HG02759 (cell line): ENCODE measurements at regions not wholly inside any gene's neighbourhood (a gene's known extent, or its start where the extent isn't known, plus 50 kb on each side); places are given as distances from the start of the nearest gene placed in this dataset.

ENCODE experiments used
- ATAC-seq: cut with Tn5 transposase; IDR thresholded peaks from one replicate; pipeline ENCODE4 v1.9.1; 2021; ENCODE audit warnings: mild to moderate bottlenecking, moderate library complexity; ENCODE audit not compliant: unreplicated experiment

GRCh38 chr12:22740656-22741355, 115.8 kb downstream of the ETNK1 start:
- no peak for ATAC-seq

DNA sequence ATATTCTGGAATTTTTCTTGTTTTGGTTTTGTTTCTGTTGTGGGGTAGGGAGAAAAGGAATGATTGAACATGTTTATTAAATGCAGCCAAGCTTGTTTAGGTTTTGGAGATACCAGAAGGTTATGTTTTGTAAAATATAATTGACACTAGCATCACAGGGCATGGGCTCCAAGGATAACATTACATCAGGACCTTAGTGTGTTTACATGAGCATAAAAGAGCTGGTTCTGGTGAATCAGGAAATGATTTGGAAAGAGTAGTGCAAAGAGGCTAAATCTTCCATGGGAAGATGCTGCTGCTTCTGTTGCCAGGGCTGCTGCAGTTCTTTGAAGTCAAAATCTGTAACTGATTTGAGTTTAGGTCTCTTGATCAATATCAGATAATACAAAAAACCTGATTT, 118.7 kb downstream of the ETNK1 start:
- no peak for ATAC-seq

GRCh38 chr12:22744197-22744596, 119.2 kb downstream of the ETNK1 start:
- no peak for ATAC-seq

DNA sequence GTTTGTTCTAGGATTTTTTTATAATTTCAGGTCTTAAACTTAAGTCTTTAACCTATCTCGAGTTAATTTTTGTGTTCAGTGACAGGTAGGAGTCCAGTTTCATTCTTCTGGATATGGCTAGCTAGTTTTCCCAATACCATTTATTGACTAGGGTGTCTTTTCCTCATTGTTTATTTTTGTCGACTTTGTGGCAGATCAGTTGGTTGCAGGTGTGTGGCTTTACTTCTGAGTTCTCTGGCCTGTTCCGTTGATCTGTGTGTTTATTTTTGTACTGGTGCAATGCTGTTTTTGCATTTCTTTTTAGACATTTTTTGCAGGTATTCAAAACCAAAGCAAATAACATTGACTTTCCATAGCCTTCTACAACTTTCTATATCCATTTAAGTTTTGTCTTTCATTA, 121.7 kb downstream of the ETNK1 start:
- no peak for ATAC-seq

GRCh38 chr12:22755629-22756028, 130.7 kb downstream of the ETNK1 start:
- no peak for ATAC-seq

DNA sequence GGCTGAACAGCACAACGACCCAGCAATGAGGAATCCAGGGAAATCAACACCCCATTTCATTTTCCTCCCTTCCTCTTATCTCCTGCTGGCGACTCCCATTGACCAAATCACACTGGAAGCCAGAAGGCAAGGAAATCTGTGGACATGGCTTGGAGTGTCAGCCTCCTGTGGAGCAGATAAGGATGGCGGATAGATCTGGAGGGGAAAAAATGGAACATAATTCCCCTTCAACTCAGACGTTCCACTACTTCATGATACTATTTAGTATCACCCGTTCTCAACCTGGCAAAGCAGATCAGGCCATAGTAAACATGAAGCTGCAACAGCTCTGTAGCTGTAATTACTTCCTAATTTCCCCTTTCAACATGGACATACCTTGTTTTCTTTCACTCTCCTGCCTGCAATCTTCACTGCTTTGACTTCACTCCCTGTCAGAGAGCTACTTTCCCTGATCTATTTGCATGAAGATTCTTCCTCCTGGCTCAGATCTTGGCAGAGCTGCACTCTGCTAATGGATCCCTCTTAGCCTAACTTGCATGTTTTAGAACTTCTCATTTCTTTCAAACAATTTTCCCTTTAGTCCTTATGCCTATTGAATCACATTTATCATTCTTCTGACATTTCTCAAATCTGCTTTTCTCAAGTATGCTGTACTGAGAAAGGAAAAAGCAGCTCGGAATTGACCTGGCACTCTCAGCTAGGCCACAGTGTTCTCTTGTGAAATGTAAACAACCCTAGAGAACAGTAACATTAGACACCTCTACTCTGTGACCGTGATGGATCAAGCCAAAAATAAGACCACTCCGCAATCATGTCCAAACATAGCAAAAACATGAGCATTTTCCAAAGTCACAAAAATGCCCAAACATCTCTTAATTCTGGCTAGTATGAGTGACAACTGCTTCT, 135.1 kb downstream of the ETNK1 start:
- ATAC-seq, result no peak

DNA sequence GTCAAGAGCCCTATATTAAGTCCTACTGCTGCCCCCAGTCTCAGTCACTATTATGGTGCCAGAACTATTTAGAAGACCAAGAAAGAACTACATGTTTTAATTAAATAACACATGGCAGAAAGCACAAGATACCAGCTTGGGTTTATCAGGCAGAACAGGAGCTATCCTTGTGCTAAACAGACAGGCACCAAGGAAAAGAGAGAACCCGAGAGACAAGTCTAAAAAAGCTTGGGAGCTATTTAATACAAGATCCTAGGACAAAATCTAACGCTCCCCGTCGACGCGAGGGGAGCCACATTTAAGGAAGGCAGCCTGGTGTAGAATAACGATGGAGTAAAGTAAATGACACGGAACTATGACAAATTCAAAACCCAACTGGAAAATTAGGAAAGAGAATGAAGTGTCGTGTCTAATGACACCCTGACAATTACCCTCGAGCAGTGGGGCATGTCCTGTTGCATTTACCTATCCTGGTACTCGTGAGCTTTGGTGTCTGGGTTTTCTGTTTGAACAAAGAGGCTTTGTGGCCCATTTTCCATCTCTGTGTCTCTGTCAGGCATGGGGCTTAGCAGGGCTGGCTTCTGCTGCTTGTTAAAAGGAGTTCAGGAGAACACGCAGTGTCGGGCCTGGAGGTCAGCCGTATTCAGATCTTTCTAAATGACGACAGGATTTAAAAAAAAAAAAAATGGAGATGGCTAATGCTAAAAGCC, 140.6 kb downstream of the ETNK1 start:
- ATAC-seq, result no peak

DNA sequence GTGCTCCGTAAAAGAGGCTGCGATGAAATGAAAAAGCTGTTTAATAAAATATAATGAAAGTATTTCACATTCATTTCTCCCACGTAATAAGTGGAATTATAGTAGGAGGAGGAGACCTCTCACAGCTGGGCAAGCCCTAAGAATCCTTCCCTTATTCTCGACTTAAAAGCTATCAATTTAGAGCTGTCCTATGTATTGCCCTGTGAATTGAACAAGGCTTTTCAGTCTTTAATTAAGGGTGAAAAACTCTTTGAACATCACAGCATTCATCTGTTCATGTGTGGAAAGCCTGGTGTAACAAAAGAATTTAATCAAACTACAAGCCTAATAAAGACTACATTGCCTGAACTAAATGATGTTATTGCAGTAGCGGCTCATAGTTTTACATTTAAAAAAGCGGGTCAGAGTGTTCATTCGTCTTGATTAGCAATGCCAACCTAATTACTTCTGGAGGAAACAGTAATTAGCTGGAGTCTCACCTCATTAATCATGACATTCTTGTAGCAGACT, 142.0 kb downstream of the ETNK1 start:
- ATAC-seq, result no peak

GRCh38 chr12:22781339-22781738, 156.4 kb downstream of the ETNK1 start:
- no peak for ATAC-seq

- no peak for ATAC-seq
These were observed 162.6 kb downstream of the ETNK1 start for GRCh38 chr12:22787557-22787956.

- no peak for ATAC-seq
These were observed 163.9 kb downstream of the ETNK1 start for GRCh38 chr12:22788913-22789312.

DNA sequence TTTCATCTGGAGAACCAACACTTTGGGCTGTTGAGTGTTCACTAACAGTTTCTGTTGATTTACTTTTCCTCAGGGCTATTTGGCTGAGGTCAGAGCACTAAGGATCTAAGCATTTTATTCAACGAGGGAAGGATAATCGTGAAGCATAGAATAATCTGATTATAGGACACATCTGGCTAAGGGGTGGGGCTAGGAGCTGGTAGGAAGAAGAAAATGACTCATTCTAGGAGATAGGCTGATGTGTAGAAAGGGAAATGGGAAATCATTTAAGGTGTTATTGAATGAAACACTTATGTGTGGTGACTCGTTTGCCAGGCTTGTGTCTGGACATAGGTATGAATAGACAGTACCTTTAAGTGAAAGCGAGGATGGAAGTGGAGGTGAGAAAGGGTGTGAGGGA, 167.2 kb downstream of the ETNK1 start:
- no peak for ATAC-seq

GRCh38 chr12:22794017-22794416, 169.0 kb downstream of the ETNK1 start:
- ATAC-seq, result no peak

- ATAC-seq, result no peak
These were observed 172.1 kb downstream of the ETNK1 start for GRCh38 chr12:22796941-22797630.

DNA sequence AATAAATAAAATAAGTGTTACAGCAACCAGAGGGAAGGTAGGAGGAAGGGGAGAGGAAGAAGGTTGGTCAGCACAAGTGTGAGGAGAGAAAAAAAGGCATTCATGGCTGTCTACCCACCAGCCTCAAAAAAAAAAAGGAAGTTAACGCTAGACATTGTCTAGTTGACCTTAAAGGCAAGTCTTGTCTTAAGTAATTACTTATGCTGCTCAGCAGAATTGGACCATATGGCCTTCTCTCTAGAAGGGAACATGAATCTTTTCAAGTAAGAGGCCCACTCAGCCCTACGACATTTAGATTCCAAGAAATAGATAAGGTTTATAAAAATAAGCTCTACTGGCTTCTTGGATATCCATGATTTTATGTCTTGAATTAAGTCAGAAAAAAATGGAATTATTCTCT, 172.7 kb downstream of the ETNK1 start:
- no peak for ATAC-seq

GRCh38 chr12:22798116-22798515, 173.1 kb downstream of the ETNK1 start:
- no peak for ATAC-seq

DNA sequence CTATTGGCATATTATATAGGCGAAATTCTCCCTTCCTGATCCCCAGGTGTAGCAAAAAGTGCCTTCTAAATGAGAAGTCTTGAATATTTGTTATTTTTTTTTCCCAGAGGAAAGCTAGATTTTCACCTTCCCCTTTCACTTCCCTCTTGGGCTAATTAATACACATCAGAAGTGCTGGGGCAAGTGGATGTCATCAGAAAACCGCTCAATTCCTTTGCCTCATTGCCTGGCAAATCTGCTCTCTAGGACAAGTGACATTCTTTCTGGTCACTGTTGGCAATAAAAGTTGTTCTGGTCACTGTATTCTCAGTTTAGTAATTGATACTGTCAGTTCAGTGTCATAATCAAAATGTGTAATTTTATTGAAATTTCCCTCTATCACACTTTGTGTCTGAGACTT, 174.5 kb downstream of the ETNK1 start:
- no peak for ATAC-seq

GRCh38 chr12:22800332-22800731, 175.4 kb downstream of the ETNK1 start:
- no peak for ATAC-seq

DNA sequence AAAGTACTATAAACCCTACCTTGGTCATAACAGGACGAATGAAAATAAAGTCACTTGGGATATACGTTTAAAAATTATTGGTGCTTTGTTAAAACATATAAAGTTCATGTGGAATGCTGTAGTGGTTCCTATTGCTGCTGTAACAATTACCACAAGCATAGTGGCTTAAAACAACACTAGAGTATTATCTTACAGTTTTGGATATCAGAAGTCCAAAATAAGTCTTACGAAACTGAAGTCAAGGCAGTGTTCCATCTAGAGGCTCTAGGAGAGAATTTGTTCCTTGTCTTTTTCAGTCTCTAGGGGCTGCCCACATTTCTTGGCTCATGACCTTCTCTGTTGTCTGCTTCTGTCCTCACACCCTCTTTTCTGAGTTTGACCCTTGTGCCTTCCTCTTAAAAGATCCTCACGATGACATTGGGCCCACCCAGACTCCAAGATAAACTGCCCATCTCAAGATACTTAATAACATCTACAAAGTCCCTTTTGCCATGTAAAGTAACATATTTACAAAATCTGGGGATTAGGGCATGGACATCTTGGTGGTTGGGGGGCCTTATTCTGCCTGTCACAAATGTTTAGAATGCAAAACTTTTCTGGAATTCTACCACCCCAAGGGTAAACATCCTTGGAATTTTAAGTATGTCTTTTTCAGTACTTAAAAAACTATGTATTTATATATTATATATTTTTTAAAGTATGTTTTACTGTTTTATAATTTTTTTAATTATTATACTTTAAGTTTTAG, 178.1 kb downstream of the ETNK1 start:
- no peak for ATAC-seq

GRCh38 chr12:22803725-22804124, 178.8 kb downstream of the ETNK1 start:
- no peak for ATAC-seq
